B cell (primary cell): ENCODE measurements at regions not wholly inside any gene's neighbourhood (a gene's known extent, or its start where the extent isn't known, plus 50 kb on each side); places are given as distances from the start of the nearest gene placed in this dataset.

ENCODE experiments used
- ATAC-seq: fragments of 200-7000 bp; cut with Tn5 transposase; one replicate; pipeline ENCODE4 v1.10.0; 2021; ENCODE audit warnings: low read depth, mild to moderate bottlenecking, moderate number of reproducible peaks, moderate library complexity
- CTCF ChIA-PET: fragments of 350-600 bp; sonication (Branson Sonifier 250); formaldehyde crosslinking; loops from one replicate; lab custom pipeline; 2021; ENCODE audit warnings: antibody characterized with exemption, inconsistent platforms; lab: Charles Lee
- POLR2A ChIA-PET: fragments of 350-600 bp; sonication (Branson Sonifier 250); formaldehyde crosslinking; loops from one replicate; lab custom pipeline; 2021; ENCODE audit warnings: antibody characterized with exemption; lab: Charles Lee
- DNase-seq: peaks from one replicate; pipeline ENCODE4 v3.0.0; 2013
- H2AFZ ChIP-seq: 2 replicates; pipeline ENCODE4 v1.6.1; 2012; ENCODE audit warnings: mild to moderate bottlenecking, low read depth, low read length; ENCODE audit not compliant: insufficient read depth, poor library complexity, severe bottlenecking
- H3K27ac ChIP-seq, 2 donors: 1 replicate in 1 of 2; 2 replicates in 1 of 2; pipeline ENCODE4 v1.5.1; 2012 to 2013; ENCODE audit warnings: low read length in 2 of 2, mild to moderate bottlenecking in 2 of 2, moderate library complexity in 1 of 2
- H3K27me3 ChIP-seq, 4 experiments: fragments of 200-600 bp in 1 of 4; sonication (generic) in 1 of 4; replicated peaks in 1 of 4; 1 replicate in 2 of 4; 2 replicates in 2 of 4; pipeline versions ENCODE4 v1.6.1 to v1.7.0; 2013 to 2016; ENCODE audit warnings: low read length in 3 of 4, mild to moderate bottlenecking in 2 of 4, mixed read lengths in 1 of 4, moderate library complexity in 1 of 4; ENCODE audit not compliant: insufficient read depth in 4 of 4, control insufficient read depth in 3 of 4; ENCODE audit errors: control extremely low read depth in 1 of 4
- H3K36me3 ChIP-seq, 2 experiments: replicated peaks in 1 of 2; 1 replicate in 1 of 2; 2 replicates in 1 of 2; pipeline versions ENCODE4 v1.6.1 to v1.7.1; 2013; ENCODE audit warnings: low read length in 1 of 2; ENCODE audit not compliant: insufficient read depth in 2 of 2, control insufficient read depth in 1 of 2; ENCODE audit errors: control extremely low read depth in 1 of 2, extremely low read depth in 1 of 2
- H3K4me1 ChIP-seq, 2 donors: fragments of 200-600 bp in 1 of 2; sonication (generic) in 1 of 2; 1 replicate in 1 of 2; 2 replicates in 1 of 2; pipeline versions ENCODE4 v1.5.1 to v1.6.1; 2013 to 2017; ENCODE audit warnings: low read length in 2 of 2; ENCODE audit not compliant: control insufficient read depth in 2 of 2, insufficient read depth in 2 of 2
- H3K4me2 ChIP-seq: replicated peaks from 2 replicates; pipeline ENCODE3; 2012; ENCODE audit warnings: mild to moderate bottlenecking, low read depth, low read length; ENCODE audit not compliant: poor library complexity, severe bottlenecking
- H3K4me3 ChIP-seq, 5 experiments: fragments of 200-600 bp in 1 of 5; sonication (generic) in 1 of 5; 1 replicate in 3 of 5; 2 replicates in 2 of 5; pipeline versions ENCODE4 v1.5.1 to v1.7.0; 2011 to 2016; ENCODE audit warnings: low read length in 4 of 5, mild to moderate bottlenecking in 4 of 5, low read depth in 2 of 5, control low read depth in 1 of 5, moderate library complexity in 1 of 5; ENCODE audit not compliant: insufficient read depth in 1 of 5; ENCODE audit errors: control extremely low read depth in 1 of 5, extremely low read depth in 1 of 5
- H3K79me2 ChIP-seq: fragments of 200-600 bp; sonication (generic); one replicate; pipeline ENCODE4 v1.6.0; 2016; ENCODE audit warnings: low read length; ENCODE audit not compliant: control insufficient read depth, insufficient read depth
- H3K9ac ChIP-seq: fragments of 200-600 bp; sonication (generic); 2 replicates; pipeline ENCODE4 v1.6.1; 2017; ENCODE audit warnings: mild to moderate bottlenecking, low read length, moderate library complexity
- H3K9me3 ChIP-seq, 3 donors: one replicate each; pipeline versions ENCODE4 v1.6.1 to v1.7.1; 2013; ENCODE audit warnings: low read length in 2 of 3; ENCODE audit not compliant: control insufficient read depth in 2 of 3, insufficient read depth in 1 of 3; ENCODE audit errors: control extremely low read depth in 1 of 3
- H4K20me1 ChIP-seq: 2 replicates; pipeline ENCODE4 v1.6.0; 2012; ENCODE audit warnings: mild to moderate bottlenecking, low read length; ENCODE audit not compliant: insufficient read depth, control insufficient read depth, poor library complexity, severe bottlenecking
- H3K27ac Mint-ChIP-seq: one replicate; pipeline ENCODE4 v1.8.0; 2021; ENCODE audit warnings: mixed read lengths
- H3K27me3 Mint-ChIP-seq: one replicate; pipeline ENCODE4 v1.8.0; 2021; ENCODE audit warnings: mixed read lengths
- H3K4me1 Mint-ChIP-seq: one replicate; pipeline ENCODE4 v1.8.0; 2021; ENCODE audit warnings: mixed read lengths
- H3K4me3 Mint-ChIP-seq: one replicate; pipeline ENCODE4 v1.8.0; 2021; ENCODE audit warnings: mixed read lengths
- H3K9me3 Mint-ChIP-seq: one replicate; pipeline ENCODE4 v1.8.0; 2022; ENCODE audit warnings: mixed read lengths; ENCODE audit not compliant: insufficient read depth
- CTCF ChIP-seq: fragments of 200-600 bp; IDR thresholded peaks from one replicate; pipeline ENCODE4 v1.8.0; 2022; ENCODE audit warnings: antibody characterized with exemption, mild to moderate bottlenecking
- EZH2 ChIP-seq: IDR thresholded peaks from 2 replicates; pipeline ENCODE4 v1.6.1; 2012; ENCODE audit warnings: borderline replicate concordance, low read depth, mild to moderate bottlenecking, moderate library complexity, low read length; ENCODE audit not compliant: insufficient read depth, poor library complexity, severe bottlenecking
- WGBS: methylation state at CpG from one replicate; pipeline ENCODE4 v1.1.5; 2013; ENCODE audit warnings: missing lambda C conversion rate; ENCODE audit not compliant: insufficient coverage; 5-methylcytosine and 5-hydroxymethylcytosine counted together
- intact Hi-C: fragments of 100-400 bp; cut with micrococcal nuclease; formaldehyde crosslinking; loops from one replicate; pipeline ENCODE4 v1.10.0; 2022

DNA sequence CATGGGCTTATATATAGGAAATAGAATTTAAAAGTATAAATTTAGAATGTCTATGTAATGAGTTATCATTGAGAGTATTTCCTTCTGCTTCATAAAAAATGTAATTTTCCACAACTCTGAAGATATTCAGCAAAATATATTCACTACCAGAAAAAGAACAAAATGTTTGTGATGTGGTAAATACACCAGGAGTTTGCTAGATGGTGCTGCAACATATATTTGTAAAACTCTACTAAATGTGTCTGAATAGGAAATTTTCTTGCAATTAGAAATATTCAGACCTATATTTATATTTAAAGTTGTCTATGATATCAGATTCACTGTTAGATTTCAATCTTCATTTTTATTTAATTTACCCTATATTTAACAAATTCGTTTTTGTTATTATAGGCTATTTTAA is 201.1 kb downstream of the PPP1R3A start:
- POLR2A ChIA-PET = no interaction called here

More for the DNA sequence above, 201.1 kb downstream of the PPP1R3A start:
- no peak overlapping the region for H3K4me3 Mint-ChIP-seq
- H3K27me3 Mint-ChIP-seq = no peaks in the 10 kb centered on the region
- H3K4me2 ChIP-seq = no peak overlapping the region
- H3K27ac ChIP-seq = no peak overlapping the region
- no peaks in the 10 kb centered on the region for H3K9me3 ChIP-seq
- no peaks in the 10 kb centered on the region for H3K27me3 ChIP-seq
- no peaks in the 10 kb centered on the region for H4K20me1 ChIP-seq
- no peak overlapping the region for H2AFZ ChIP-seq
- H3K27ac Mint-ChIP-seq = no peak overlapping the region
- no peaks in the 10 kb centered on the region for H3K9me3 Mint-ChIP-seq
- intact Hi-C loops = loop anchor here (10.0 kb wide), 1 partner anchor 1973 kb away; no protein-coding TSS in a partner anchor
- H3K9ac ChIP-seq = no peak overlapping the region
- ATAC-seq (no peak), DNase-seq (no peak)
- H3K4me1 Mint-ChIP-seq = no peaks in the 10 kb centered on the region
- no peak overlapping the region for H3K4me3 ChIP-seq
- no peaks in the 10 kb centered on the region for H3K36me3 ChIP-seq
- no CpG with 5 or more reads among the region's 1 CpG for WGBS
- TF ChIP-seq EZH2 (no peak), CTCF (no peak)
- CTCF ChIA-PET = no interaction called here
- no peaks in the 10 kb centered on the region for H3K79me2 ChIP-seq
- H3K4me1 ChIP-seq = no peaks in the 10 kb centered on the region
